Activated CD8-positive, alpha-beta memory T cell treated with anti-CD3 and anti-CD28 coated beads, Interleukin-2, amount 10 ng/mL, durations not matched to agents 7 days and 5 days (primary cell): ENCODE measurements at regions not wholly inside any gene's neighbourhood (a gene's known extent, or its start where the extent isn't known, plus 50 kb on each side); places are given as distances from the start of the nearest gene placed in this dataset.

Experiments
- ATAC-seq: fragments of 150-1000 bp; cut with Tn5 transposase; one replicate; pipeline ENCODE4 v1.10.0; 2021; ENCODE audit warnings: moderate library complexity
- CTCF ChIA-PET: fragments of 350-600 bp; sonication (Branson Sonifier 250); formaldehyde crosslinking; loops from one replicate; lab custom pipeline; 2021; ENCODE audit warnings: antibody characterized with exemption; lab: Charles Lee
- DNase-seq: peaks from one replicate; pipeline ENCODE4 v3.0.0-alpha.2; 2020
- H3K27ac Mint-ChIP-seq: one replicate; pipeline ENCODE4 v1.8.0; 2021; ENCODE audit warnings: mild to moderate bottlenecking, mixed read lengths
- H3K27me3 Mint-ChIP-seq: one replicate; pipeline ENCODE4 v1.8.0; 2021; ENCODE audit warnings: mixed read lengths
- H3K36me3 Mint-ChIP-seq: one replicate; pipeline ENCODE4 v1.8.0; 2021; ENCODE audit warnings: mild to moderate bottlenecking, mixed read lengths
- H3K4me1 Mint-ChIP-seq: one replicate; pipeline ENCODE4 v1.8.0; 2021; ENCODE audit warnings: mixed read lengths
- H3K4me3 Mint-ChIP-seq: one replicate; pipeline ENCODE4 v1.8.0; 2021; ENCODE audit warnings: mild to moderate bottlenecking, moderate library complexity, mixed read lengths
- H3K9me3 Mint-ChIP-seq: one replicate; pipeline ENCODE4 v1.8.0; 2022; ENCODE audit warnings: low read depth, mixed read lengths

DNA sequence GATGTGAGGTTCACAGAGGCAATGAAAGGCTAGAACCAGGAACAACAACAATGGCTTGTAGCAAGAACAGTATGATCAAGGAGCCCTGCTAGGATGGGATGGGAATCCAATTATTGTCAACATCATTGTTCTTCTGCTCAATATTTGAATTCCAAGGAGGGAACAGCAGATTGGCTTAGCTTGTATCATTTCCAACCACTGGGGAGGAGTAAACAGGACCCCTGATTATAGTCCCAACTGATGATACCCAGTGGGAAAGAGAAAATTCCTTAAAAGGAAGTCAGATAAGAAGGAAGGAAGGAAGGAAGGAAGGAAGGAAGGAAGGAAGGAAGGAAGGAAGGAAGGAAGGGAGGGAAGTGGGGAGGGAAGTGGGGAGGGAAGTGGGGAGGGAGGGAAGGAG is 69.5 kb upstream of the ZC3H12C start:
- CTCF ChIA-PET: no interaction called here
- H3K27me3 Mint-ChIP-seq: peaks cover 12% of the 10 kb centered on the region
- ATAC-seq: no peak

DNA sequence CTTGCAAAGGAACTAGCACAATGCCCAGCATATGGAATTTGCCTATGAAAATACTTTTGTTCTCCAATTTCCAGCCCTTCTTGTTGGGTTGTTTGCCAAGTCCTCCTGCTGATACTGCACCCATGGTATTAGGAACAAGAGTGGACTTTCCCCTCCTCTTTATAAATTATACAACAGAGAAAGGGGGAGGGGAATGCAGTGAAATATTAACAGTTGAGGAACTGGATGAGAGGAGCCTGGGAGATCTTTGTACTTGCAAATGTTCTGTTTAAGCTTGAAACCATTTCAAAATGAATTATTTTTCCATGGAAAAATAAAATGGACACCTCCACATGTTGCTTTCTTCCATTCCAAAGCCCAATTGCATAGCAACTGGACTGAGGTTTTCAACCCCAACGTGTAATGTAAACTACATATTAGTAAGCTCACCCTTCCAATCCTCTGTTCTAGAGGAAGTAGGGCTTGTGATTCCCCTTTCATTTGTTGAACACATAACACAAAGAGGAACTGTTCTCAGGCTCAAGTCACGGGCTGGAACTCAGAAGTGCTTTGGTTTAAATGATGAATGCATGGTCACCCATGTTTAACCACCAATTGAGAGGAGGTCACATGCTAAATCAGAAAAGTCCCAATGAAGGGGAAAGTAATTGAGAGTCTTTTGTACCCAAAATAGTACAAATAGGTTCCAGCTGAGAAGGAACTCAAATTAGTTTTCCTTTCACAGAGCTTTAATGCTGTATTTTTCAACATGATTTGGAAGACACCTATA is 66.2 kb upstream of the ZC3H12C start:
- Mint-ChIP-seq H3K4me1 (peaks cover 5% of the 10 kb centered on the region), H3K27me3 (peaks cover 10% of the 10 kb centered on the region), H3K4me3 (no peak overlapping the region), H3K27ac (no peak overlapping the region), H3K9me3 (peaks cover 3% of the 10 kb centered on the region), H3K36me3 (no peaks in the 10 kb centered on the region)
- no peak for DNase-seq
- ATAC-seq: no peak
- CTCF ChIA-PET: no interaction called here

More for the DNA sequence above, 69.5 kb upstream of the ZC3H12C start:
- Mint-ChIP-seq H3K4me1 (peaks cover 5% of the 10 kb centered on the region), H3K4me3 (no peak overlapping the region), H3K27ac (no peak overlapping the region), H3K9me3 (peaks cover 3% of the 10 kb centered on the region), H3K36me3 (no peaks in the 10 kb centered on the region)
- no peak for DNase-seq

DNA sequence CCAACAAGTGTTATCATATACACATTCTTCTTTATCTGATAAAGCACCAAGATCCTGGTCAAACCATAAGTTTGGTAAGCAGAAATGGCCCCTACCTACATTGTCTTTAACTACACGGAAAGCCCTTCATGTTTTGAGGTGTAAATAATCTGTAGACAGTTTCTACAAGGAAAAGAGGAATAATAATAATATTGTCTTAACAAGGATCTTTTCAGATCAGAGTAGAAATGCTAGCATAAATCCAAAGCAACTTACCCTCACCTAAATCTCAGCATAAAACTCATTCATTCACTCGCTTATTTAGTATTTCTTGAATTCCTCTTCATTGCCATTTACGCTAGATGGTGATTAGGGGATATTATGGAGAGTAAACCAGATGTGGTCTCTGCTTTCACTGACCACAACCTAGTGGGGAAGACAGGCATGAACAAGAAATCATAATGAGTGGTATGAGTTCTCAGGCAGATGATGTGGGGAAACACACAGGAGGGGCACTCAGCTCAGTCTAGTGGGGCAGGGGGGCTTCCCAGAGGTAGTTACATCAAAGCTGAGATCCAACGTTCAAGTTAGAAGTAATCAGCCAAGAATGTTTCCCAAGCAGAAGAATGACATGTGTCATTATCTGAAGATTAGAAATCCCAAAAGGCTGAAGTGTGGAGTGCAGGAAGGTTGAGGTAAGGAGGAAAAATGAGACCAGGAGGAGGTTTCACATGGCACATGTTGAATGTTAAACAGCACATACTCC is 65.4 kb upstream of the ZC3H12C start:
- Mint-ChIP-seq H3K36me3 (no peaks in the 10 kb centered on the region), H3K4me3 (no peak overlapping the region)

DNA sequence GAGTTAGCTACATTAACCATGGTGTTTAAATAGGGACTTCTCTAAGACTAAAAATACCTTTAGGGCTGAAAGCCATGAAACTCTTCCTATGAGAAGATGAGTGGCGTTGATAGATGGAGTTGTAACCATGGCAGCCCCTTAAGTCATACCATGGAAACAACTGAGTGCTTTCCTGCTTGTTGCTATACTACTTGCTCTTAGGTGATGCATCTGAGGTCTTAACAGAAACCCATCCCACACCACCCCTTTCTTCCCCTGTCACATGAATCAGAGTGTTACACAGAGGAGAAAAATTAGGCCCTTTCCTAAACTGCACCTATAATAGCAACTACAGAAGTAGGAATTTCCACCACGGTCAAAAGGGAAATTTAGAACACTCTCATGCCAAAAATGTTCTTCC is 64.3 kb upstream of the ZC3H12C start:
- H3K27me3 Mint-ChIP-seq: peaks cover 10% of the 10 kb centered on the region
- no peak overlapping the region for H3K4me3 Mint-ChIP-seq
- H3K36me3 Mint-ChIP-seq: peaks cover 1% of the 10 kb centered on the region
- H3K4me1 Mint-ChIP-seq: no peaks in the 10 kb centered on the region
- H3K27ac Mint-ChIP-seq: no peak overlapping the region
- CTCF ChIA-PET: interaction anchor here (1.2 kb wide), 1 partner anchor 13 kb away, joined by 3 read pairs; no protein-coding TSS in a partner anchor
- ATAC-seq (no peak), DNase-seq (no peak)
- peaks cover 3% of the 10 kb centered on the region for H3K9me3 Mint-ChIP-seq

More for the DNA sequence above, 65.4 kb upstream of the ZC3H12C start:
- Mint-ChIP-seq H3K9me3 (peaks cover 3% of the 10 kb centered on the region), H3K4me1 (peaks cover under 1% of the 10 kb centered on the region), H3K27ac (no peak overlapping the region), H3K27me3 (peaks cover 10% of the 10 kb centered on the region)
- CTCF ChIA-PET: no interaction called here
- no peak for ATAC-seq
- no peak for DNase-seq

DNA sequence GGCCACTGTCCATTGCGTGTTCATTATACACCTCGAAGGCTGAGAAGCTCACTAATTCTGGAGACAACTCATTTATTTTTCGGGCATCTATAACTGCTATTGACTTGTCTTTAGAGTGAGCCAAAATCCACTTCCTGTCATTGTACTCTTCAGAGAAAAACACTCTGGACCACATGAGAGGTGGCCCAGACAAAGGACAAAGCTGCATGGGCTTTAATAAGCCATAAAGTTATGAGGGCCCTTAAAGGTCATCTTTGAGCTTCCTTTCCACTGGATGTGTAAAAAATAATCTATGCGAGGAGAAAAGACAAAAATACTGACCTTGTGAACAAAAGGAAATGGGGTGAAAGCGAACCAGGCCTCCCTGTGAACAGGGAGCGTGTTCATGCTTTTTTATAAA is 63.5 kb upstream of the ZC3H12C start:
- CTCF ChIA-PET: interaction anchor here (1.2 kb wide), 1 partner anchor 14 kb away, joined by 3 read pairs; no protein-coding TSS in a partner anchor

DNA sequence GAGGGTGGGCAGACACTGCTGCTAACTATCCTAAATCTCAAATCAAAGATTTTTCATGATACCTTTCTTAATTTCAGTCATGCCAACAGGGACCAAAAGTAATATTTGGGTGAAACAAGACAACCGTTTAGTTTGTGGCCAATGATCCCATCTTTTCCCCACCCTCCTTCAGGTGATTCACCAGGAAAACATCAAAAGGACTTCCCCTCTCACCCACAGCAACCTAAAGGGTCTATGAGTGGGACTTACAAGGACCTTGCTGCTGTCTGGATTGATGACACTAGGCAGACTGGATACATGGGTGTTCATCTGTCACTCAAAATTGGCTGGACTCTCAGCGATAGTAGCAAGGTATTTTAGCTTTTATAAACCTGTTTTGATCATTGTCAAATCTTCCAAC is 62.0 kb upstream of the ZC3H12C start:
- Mint-ChIP-seq H3K4me3 (no peak overlapping the region), H3K27me3 (peaks cover 12% of the 10 kb centered on the region), H3K27ac (no peak overlapping the region), H3K36me3 (peaks cover 1% of the 10 kb centered on the region), H3K4me1 (no peaks in the 10 kb centered on the region), H3K9me3 (no peaks in the 10 kb centered on the region)
- ATAC-seq: no peak
- CTCF ChIA-PET: no interaction called here
- no peak for DNase-seq

More for the DNA sequence above, 63.5 kb upstream of the ZC3H12C start:
- Mint-ChIP-seq H3K36me3 (peaks cover 1% of the 10 kb centered on the region), H3K4me3 (no peak overlapping the region), H3K27me3 (peaks cover 12% of the 10 kb centered on the region), H3K9me3 (no peaks in the 10 kb centered on the region), H3K27ac (no peak overlapping the region), H3K4me1 (no peaks in the 10 kb centered on the region)
- no peak for DNase-seq
- no peak for ATAC-seq

DNA sequence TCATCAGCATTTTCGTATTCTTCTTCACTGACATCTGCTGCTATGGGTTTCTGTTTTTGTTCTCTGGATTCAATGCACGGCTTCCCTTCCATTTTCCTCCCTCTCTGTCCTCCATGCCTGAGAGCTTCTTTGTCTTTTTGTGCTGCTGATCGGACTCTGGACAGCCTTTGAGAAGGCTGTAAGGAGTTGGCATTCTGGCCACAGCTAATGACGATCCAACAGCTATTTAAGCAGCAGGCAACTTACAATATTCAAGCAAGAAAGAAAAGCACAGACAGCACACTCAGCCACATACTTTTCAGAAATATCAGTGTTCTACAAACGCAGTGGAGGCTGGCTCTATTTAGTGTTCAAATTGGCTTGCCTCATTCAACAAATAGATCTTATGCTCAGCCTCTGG is 60.9 kb upstream of the ZC3H12C start:
- Mint-ChIP-seq H3K4me1 (no peaks in the 10 kb centered on the region), H3K27me3 (peaks cover 11% of the 10 kb centered on the region), H3K9me3 (no peaks in the 10 kb centered on the region), H3K36me3 (peaks cover 1% of the 10 kb centered on the region), H3K4me3 (no peak overlapping the region), H3K27ac (no peak overlapping the region)
- CTCF ChIA-PET: no interaction called here
- DNase-seq (no peak), ATAC-seq (no peak)

DNA sequence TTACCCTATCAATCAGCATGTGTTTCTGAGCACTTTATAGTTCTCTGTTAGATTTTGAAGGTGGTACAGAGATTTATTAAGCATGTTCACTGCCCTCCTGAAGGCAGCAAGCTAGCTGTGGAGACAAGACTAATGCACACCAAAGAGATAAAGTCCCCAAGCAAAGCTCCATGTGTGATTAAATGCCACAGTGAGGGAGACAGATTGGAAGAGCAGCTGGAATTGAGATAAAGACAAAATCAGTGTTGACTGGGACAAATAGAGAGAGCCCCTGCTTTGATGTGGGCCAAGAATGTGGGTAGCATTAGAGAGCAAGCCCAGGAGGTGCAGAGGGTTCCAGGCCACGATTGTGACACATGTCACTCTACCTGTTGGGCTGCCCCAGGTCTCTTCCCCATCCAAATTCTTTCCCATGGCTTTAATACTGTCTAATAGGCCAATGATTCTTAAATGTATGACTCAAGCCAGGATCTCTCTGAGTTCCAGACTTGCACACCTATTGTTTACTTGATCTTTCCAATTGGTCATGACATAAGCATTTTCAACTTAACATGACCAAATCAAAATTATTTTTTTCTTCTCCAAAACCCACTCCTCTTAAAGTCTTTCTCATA is 60.1 kb upstream of the ZC3H12C start:
- CTCF ChIA-PET: no interaction called here
- no peak overlapping the region for H3K4me3 Mint-ChIP-seq

DNA sequence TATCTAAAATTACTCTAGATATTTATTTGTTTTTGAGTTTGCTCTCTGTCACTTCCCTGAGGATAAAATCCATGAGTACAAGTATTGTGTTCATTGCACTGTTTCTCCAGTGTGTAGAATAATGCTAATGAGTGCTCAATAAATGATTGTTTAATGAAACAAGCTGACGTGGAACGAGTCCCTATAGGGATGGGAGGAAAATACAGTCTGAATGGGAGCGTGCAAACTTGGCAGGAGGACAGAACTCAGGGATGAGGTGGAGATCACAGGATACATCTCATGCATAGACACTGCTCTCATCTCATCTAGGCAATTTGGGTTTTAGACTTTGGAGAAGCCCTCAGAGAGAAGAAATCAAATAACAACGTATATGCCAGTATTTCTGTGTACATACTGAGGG is 58.4 kb upstream of the ZC3H12C start:
- Mint-ChIP-seq H3K4me1 (no peaks in the 10 kb centered on the region), H3K9me3 (no peaks in the 10 kb centered on the region), H3K36me3 (peaks cover 1% of the 10 kb centered on the region), H3K27ac (no peak overlapping the region), H3K27me3 (peaks cover 8% of the 10 kb centered on the region), H3K4me3 (no peak overlapping the region)
- DNase-seq (no peak), ATAC-seq (no peak)
- CTCF ChIA-PET: no interaction called here

More for the DNA sequence above, 60.1 kb upstream of the ZC3H12C start:
- H3K36me3 Mint-ChIP-seq: peaks cover 1% of the 10 kb centered on the region
- ATAC-seq: no peak
- DNase-seq: no peak
- H3K4me1 Mint-ChIP-seq: no peaks in the 10 kb centered on the region
- H3K27ac Mint-ChIP-seq: no peak overlapping the region
- H3K27me3 Mint-ChIP-seq: peaks cover 7% of the 10 kb centered on the region
- no peaks in the 10 kb centered on the region for H3K9me3 Mint-ChIP-seq

DNA sequence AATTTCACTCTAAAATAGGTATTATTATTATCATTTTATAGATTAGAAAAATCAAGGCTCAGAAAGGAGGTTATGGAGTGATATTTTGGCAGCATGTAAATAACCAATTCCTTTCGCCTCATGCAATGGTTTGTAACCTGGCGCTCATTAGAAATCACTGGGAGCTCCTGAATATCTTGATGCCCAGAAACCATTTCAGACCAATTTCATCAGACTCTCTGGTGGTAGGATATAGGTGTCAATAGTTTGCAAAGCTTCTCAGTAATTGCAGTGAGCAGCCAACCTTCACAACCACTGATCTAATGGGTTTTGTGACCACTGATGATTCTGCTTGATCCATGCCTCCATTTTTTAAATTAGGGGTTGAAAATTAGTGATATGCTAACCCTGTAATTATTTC is 57.8 kb upstream of the ZC3H12C start:
- no peak for ATAC-seq

DNA sequence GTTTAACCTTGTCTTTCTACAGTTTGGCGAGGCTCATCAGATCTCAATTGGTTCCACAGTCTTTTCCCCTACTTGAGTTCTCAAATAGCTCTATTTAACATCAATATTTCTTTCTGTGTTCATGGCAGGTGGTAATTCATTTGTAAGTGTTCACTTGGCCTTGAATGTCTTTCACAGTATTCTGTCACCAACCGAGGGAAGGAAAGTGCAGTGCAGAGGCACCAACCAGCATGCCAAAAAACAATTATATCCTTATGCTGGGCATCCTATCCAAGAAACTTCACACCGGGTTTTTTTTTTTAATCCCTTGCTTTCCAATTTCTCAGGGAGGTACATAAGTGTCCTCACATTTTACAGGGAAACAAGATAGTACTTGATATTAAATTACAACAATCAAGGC is 55.0 kb upstream of the ZC3H12C start:
- no peak for ATAC-seq
- CTCF ChIA-PET: no interaction called here
- H3K9me3 Mint-ChIP-seq: no peaks in the 10 kb centered on the region

More for the DNA sequence above, 57.8 kb upstream of the ZC3H12C start:
- H3K4me3 Mint-ChIP-seq: no peak overlapping the region
- H3K36me3 Mint-ChIP-seq: peaks cover 1% of the 10 kb centered on the region
- H3K9me3 Mint-ChIP-seq: no peaks in the 10 kb centered on the region
- CTCF ChIA-PET: no interaction called here
- no peak for DNase-seq
- H3K27me3 Mint-ChIP-seq: peaks cover 8% of the 10 kb centered on the region
- no peaks in the 10 kb centered on the region for H3K4me1 Mint-ChIP-seq
- H3K27ac Mint-ChIP-seq: no peak overlapping the region

More for the DNA sequence above, 55.0 kb upstream of the ZC3H12C start:
- Mint-ChIP-seq H3K4me1 (no peaks in the 10 kb centered on the region), H3K36me3 (peaks cover 1% of the 10 kb centered on the region), H3K4me3 (no peak overlapping the region), H3K27ac (no peak overlapping the region), H3K27me3 (peaks cover 21% of the 10 kb centered on the region)
- no peak for DNase-seq
